ENCODE measurements at regions not wholly inside any gene's neighbourhood (a gene's known extent, or its start where the extent isn't known, plus 50 kb on each side); places are given as distances from the start of the nearest gene placed in this dataset.

- no peak overlapping the region for H3K9ac ChIP-seq (ENCODE audit: low read length)
- no peaks in the 10 kb centered on the region for H3K9me2 ChIP-seq (ENCODE audit: insufficient read depth, low read length)
- no peaks in the 10 kb centered on the region for H3F3A ChIP-seq (ENCODE audit: insufficient read depth, low read length, poor library complexity, severe bottlenecking)
- no peak overlapping the region for H3K27ac ChIP-seq (ENCODE audit: low read length)
- no peaks in the 10 kb centered on the region for H3K9me3 ChIP-seq (ENCODE audit: low read length)
- H2AFZ ChIP-seq (ENCODE audit: low read depth, low read length): no peak overlapping the region
- no peaks in the 10 kb centered on the region for H4K20me1 ChIP-seq (ENCODE audit: insufficient read depth)
- no peak overlapping the region for H3K4me3 ChIP-seq (ENCODE audit: low read length)
- no peaks in the 10 kb centered on the region for H3K36me3 ChIP-seq (ENCODE audit: insufficient read depth, low read length)
- H3K27me3 ChIP-seq (ENCODE audit: insufficient read depth, low read depth, low read length): no peaks in the 10 kb centered on the region
- TF ChIP-seq RAD21 (conservative IDR thresholded peaks at IDR 0.05) (no peak), EZH2 (IDR thresholded peaks at IDR 0.05; ENCODE audit: borderline replicate concordance, insufficient read depth, low read length, poor library complexity, severe bottlenecking) (no peak), SMC3 (conservative IDR thresholded peaks at IDR 0.05; ENCODE audit: poor library complexity) (no peak), POLR2AphosphoS5 (IDR thresholded peaks at IDR 0.05) (no peak)
- no peaks in the 10 kb centered on the region for H3K79me2 ChIP-seq (replicated peaks; ENCODE audit: insufficient read depth, low read length)
- H3K4me2 ChIP-seq (ENCODE audit: low read length): no peak overlapping the region
Observed at GRCh38 chr3:70882104-70882503, 569.7 kb upstream of the MDFIC2 start.

DNA sequence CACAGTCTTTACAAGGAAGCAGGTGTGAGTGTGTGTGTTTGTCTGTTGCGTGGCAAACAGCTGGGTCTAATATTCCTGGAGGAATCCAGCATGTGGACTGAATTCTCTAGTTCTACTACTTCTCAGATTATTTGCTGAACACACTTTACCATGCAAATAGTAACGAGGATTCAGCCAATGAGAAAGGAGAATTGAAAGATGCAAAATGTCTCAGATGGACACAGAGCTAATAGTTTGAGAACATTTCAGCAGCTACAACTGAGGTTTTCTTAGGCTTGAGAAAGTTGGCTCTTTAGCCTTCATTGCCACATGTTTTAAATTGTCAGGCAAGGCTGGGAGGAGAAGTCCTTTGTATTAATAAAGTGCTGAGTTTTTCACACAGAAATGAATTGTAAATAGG, 568.0 kb upstream of the MDFIC2 start:
- H3K36me3 ChIP-seq (ENCODE audit: insufficient read depth, low read length): no peaks in the 10 kb centered on the region
- no peak overlapping the region for H3K27ac ChIP-seq (ENCODE audit: low read length)
- H3K4me2 ChIP-seq (ENCODE audit: low read length): no peak overlapping the region
- no peaks in the 10 kb centered on the region for H3F3A ChIP-seq (ENCODE audit: insufficient read depth, low read length, poor library complexity, severe bottlenecking)
- no peaks in the 10 kb centered on the region for H3K79me2 ChIP-seq (replicated peaks; ENCODE audit: insufficient read depth, low read length)
- H3K4me3 ChIP-seq (ENCODE audit: low read length): no peak overlapping the region
- no peaks in the 10 kb centered on the region for H3K9me3 ChIP-seq (ENCODE audit: low read length)
- H2AFZ ChIP-seq (ENCODE audit: low read depth, low read length): no peak overlapping the region
- no peaks in the 10 kb centered on the region for H3K27me3 ChIP-seq (ENCODE audit: insufficient read depth, low read depth, low read length)
- H3K9me2 ChIP-seq (ENCODE audit: insufficient read depth, low read length): no peaks in the 10 kb centered on the region
- H4K20me1 ChIP-seq (ENCODE audit: insufficient read depth): no peaks in the 10 kb centered on the region
- TF ChIP-seq RAD21 (conservative IDR thresholded peaks at IDR 0.05): no peak
- TF ChIP-seq, protein P1, sequence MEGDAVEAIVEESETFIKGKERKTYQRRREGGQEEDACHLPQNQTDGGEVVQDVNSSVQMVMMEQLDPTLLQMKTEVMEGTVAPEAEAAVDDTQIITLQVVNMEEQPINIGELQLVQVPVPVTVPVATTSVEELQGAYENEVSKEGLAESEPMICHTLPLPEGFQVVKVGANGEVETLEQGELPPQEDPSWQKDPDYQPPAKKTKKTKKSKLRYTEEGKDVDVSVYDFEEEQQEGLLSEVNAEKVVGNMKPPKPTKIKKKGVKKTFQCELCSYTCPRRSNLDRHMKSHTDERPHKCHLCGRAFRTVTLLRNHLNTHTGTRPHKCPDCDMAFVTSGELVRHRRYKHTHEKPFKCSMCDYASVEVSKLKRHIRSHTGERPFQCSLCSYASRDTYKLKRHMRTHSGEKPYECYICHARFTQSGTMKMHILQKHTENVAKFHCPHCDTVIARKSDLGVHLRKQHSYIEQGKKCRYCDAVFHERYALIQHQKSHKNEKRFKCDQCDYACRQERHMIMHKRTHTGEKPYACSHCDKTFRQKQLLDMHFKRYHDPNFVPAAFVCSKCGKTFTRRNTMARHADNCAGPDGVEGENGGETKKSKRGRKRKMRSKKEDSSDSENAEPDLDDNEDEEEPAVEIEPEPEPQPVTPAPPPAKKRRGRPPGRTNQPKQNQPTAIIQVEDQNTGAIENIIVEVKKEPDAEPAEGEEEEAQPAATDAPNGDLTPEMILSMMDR (IDR thresholded peaks at IDR 0.05; ENCODE audit: poor library complexity, severe bottlenecking): no peak
- no peak for TF ChIP-seq MXI1 (conservative IDR thresholded peaks at IDR 0.05; ENCODE audit: poor library complexity, severe bottlenecking)
- no peak for TF ChIP-seq POLR2AphosphoS5 (IDR thresholded peaks at IDR 0.05)
- TF ChIP-seq EZH2 (IDR thresholded peaks at IDR 0.05; ENCODE audit: borderline replicate concordance, insufficient read depth, low read length, poor library complexity, severe bottlenecking): no peak
- no peak for TF ChIP-seq REST (IDR thresholded peaks at IDR 0.05; ENCODE audit: borderline replicate concordance)
- no peak for TF ChIP-seq TAF1 (IDR thresholded peaks at IDR 0.05; ENCODE audit: low read depth)
- TF ChIP-seq EP300 (conservative IDR thresholded peaks at IDR 0.05; ENCODE audit: poor library complexity, severe bottlenecking): no peak
- TF ChIP-seq SMC3 (conservative IDR thresholded peaks at IDR 0.05; ENCODE audit: poor library complexity): no peak
- no peak overlapping the region for H3K9ac ChIP-seq (ENCODE audit: low read length)

- Histone ChIP-seq H3K9me2 (ENCODE audit: insufficient read depth, low read length) (no peaks in the 10 kb centered on the region), H3K9me3 (ENCODE audit: low read length) (no peaks in the 10 kb centered on the region), H3K27ac (ENCODE audit: low read length) (no peak overlapping the region), H3K4me2 (ENCODE audit: low read length) (no peak overlapping the region), H3F3A (ENCODE audit: insufficient read depth, low read length, poor library complexity, severe bottlenecking) (no peaks in the 10 kb centered on the region), H3K79me2 (replicated peaks; ENCODE audit: insufficient read depth, low read length) (no peaks in the 10 kb centered on the region), H3K9ac (ENCODE audit: low read length) (no peak overlapping the region), H3K27me3 (ENCODE audit: insufficient read depth, low read depth, low read length) (no peaks in the 10 kb centered on the region), H3K36me3 (ENCODE audit: insufficient read depth, low read length) (no peaks in the 10 kb centered on the region), H3K4me3 (ENCODE audit: low read length) (no peak overlapping the region), H4K20me1 (ENCODE audit: insufficient read depth) (no peaks in the 10 kb centered on the region), H2AFZ (ENCODE audit: low read depth, low read length) (no peak overlapping the region)
- TF ChIP-seq EP300 (conservative IDR thresholded peaks at IDR 0.05; ENCODE audit: poor library complexity, severe bottlenecking): no peak
- TF ChIP-seq RAD21 (conservative IDR thresholded peaks at IDR 0.05): no peak
- TF ChIP-seq EZH2 (IDR thresholded peaks at IDR 0.05; ENCODE audit: borderline replicate concordance, insufficient read depth, low read length, poor library complexity, severe bottlenecking): no peak
- no peak for TF ChIP-seq MXI1 (conservative IDR thresholded peaks at IDR 0.05; ENCODE audit: poor library complexity, severe bottlenecking)
- TF ChIP-seq POLR2AphosphoS5 (IDR thresholded peaks at IDR 0.05): no peak
- TF ChIP-seq, protein P1 (IDR thresholded peaks at IDR 0.05; ENCODE audit: poor library complexity, severe bottlenecking): no peak
- TF ChIP-seq REST (IDR thresholded peaks at IDR 0.05; ENCODE audit: borderline replicate concordance): no peak
- TF ChIP-seq SMC3 (conservative IDR thresholded peaks at IDR 0.05; ENCODE audit: poor library complexity): no peak
- TF ChIP-seq TAF1 (IDR thresholded peaks at IDR 0.05; ENCODE audit: low read depth): no peak
Observed at GRCh38 chr3:70876154-70876553, 563.7 kb upstream of the MDFIC2 start.

All from neural cell (in vitro differentiated cells).